ENCODE measurements at regions not wholly inside any gene's neighbourhood (a gene's known extent, or its start where the extent isn't known, plus 50 kb on each side); places are given as distances from the start of the nearest gene placed in this dataset.
"Not testable (repeated sequence)": the region's sequence is repeated elsewhere in the genome, so short reads cannot be mapped to it uniquely, and the experiment has no call there.

GRCh38 chr12:82600379-82600778, 86.3 kb upstream of the TMTC2 start:
- no peak for TF ChIP-seq POLR2A (IDR thresholded peaks at IDR 0.05; ENCODE audit: low read depth, low read length)
- DNase-seq (ENCODE audit: insufficient read length, low spot score): no peak
- no peak for FAIRE-seq

GRCh38 chr12:82603647-82604046, 83.1 kb upstream of the TMTC2 start:
- not testable (repeated sequence) for DNase-seq (ENCODE audit: insufficient read length, low spot score); FAIRE-seq

GRCh38 chr12:82605115-82605514, 81.6 kb upstream of the TMTC2 start:
- FAIRE-seq (no peak), DNase-seq (ENCODE audit: insufficient read length, low spot score) (no peak)
- no peak for TF ChIP-seq POLR2A (IDR thresholded peaks at IDR 0.05; ENCODE audit: low read depth, low read length)

GRCh38 chr12:82608706-82609105, 78.0 kb upstream of the TMTC2 start:
- peak; percentile 2 for DNase-seq (ENCODE audit: insufficient read length, low spot score)
- FAIRE-seq: peak; percentile 84
- no peak for TF ChIP-seq POLR2A (IDR thresholded peaks at IDR 0.05; ENCODE audit: low read depth, low read length)

GRCh38 chr12:82609234-82609914, 77.3 kb upstream of the TMTC2 start:
- FAIRE-seq (no peak), DNase-seq (ENCODE audit: insufficient read length, low spot score) (no peak)
- no peak for TF ChIP-seq POLR2A (IDR thresholded peaks at IDR 0.05; ENCODE audit: low read depth, low read length)

- DNase-seq (ENCODE audit: insufficient read length, low spot score) (no peak), FAIRE-seq (no peak)
- no peak for TF ChIP-seq POLR2A (IDR thresholded peaks at IDR 0.05; ENCODE audit: low read depth, low read length)
These were observed 67.1 kb upstream of the TMTC2 start for GRCh38 chr12:82619644-82620043.

- DNase-seq (ENCODE audit: insufficient read length, low spot score) (no peak), FAIRE-seq (no peak)
- TF ChIP-seq POLR2A (IDR thresholded peaks at IDR 0.05; ENCODE audit: low read depth, low read length): no peak
These were observed 65.8 kb upstream of the TMTC2 start for GRCh38 chr12:82620917-82621316.

GRCh38 chr12:82625523-82625922, 61.2 kb upstream of the TMTC2 start:
- no peak for DNase-seq (ENCODE audit: insufficient read length, low spot score)
- no peak for FAIRE-seq
- no peak for TF ChIP-seq POLR2A (IDR thresholded peaks at IDR 0.05; ENCODE audit: low read depth, low read length)

- peak; percentile 87 for FAIRE-seq
- peak; percentile 6 for DNase-seq (ENCODE audit: insufficient read length, low spot score)
- TF ChIP-seq POLR2A (IDR thresholded peaks at IDR 0.05; ENCODE audit: low read depth, low read length): no peak
These were observed 58.9 kb upstream of the TMTC2 start for GRCh38 chr12:82627799-82628198.

- not testable (repeated sequence) for FAIRE-seq; DNase-seq (ENCODE audit: insufficient read length, low spot score)
These were observed 52.0 kb upstream of the TMTC2 start for GRCh38 chr12:82634495-82635258.

GRCh38 chr12:82635263-82635662, 51.4 kb upstream of the TMTC2 start:
- DNase-seq (ENCODE audit: insufficient read length, low spot score) (no peak), FAIRE-seq (no peak)
- no peak for TF ChIP-seq POLR2A (IDR thresholded peaks at IDR 0.05; ENCODE audit: low read depth, low read length)
